Activated effector memory CD4-positive, alpha-beta T cell treated with anti-CD3 and anti-CD28 coated beads, Interleukin-2, amount 50 U/mL, for 16 hours (primary cell): ENCODE measurements at regions not wholly inside any gene's neighbourhood (a gene's known extent, or its start where the extent isn't known, plus 50 kb on each side); places are given as distances from the start of the nearest gene placed in this dataset.
"Not testable (repeated sequence)": the region's sequence is repeated elsewhere in the genome, so short reads cannot be mapped to it uniquely, and the experiment has no call there.

Experiments used
- DNase-seq: peaks from one replicate; pipeline ENCODE4 v3.0.0-alpha.2; 2020

DNA sequence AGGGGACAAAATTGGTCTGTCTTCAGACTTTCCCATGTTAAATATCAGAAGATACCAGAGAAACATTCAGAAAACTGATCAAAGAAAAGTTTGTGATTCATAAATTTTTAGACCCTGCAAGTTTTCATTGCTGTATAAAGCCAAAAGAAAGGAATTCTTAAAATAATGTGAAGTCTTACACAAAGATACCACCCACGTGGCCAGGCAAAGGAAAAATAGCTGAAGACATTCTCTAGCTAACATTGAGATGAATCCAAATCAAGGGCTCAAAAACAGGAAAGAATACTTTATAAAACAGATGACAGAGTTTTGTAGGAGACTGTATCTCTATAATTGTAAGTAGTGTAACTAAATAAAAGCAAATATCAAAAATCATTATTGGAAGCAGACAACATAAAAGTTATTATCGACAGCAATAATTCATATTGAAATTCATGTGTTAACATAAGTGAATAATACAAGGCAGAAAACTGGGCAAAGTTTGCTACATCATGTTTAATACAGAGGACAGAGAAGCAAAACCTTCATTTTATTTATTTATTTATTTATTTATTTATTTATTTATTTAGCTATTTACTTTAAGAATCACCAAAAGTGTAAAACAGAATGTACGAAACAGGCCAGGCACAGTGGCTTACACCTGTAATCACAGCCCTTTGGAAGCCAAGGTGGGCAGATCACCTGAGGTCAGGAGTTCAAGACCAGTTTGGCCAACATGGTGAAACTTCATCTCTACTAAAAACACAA is 204.6 kb upstream of the SLIT2 start:
- no peak for DNase-seq

DNA sequence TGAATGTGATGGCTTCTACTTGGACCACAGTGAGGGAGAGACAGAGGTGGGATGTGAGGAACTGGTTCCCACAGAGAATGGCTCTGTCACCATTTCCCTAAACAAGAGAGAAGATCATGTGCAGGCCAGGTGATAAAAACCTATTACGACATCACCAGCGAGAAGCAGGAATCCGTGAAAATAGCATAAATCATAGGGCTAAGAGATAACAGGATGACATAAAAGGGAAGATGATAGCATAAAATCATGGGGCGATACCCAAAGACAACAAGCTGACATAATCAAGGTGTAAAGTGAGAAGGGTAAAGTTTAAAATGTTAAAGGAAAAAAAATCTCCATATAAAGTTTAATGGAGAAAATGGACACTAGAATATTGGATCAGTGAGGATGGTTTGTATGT is 205.5 kb upstream of the SLIT2 start:
- no peak for DNase-seq

DNA sequence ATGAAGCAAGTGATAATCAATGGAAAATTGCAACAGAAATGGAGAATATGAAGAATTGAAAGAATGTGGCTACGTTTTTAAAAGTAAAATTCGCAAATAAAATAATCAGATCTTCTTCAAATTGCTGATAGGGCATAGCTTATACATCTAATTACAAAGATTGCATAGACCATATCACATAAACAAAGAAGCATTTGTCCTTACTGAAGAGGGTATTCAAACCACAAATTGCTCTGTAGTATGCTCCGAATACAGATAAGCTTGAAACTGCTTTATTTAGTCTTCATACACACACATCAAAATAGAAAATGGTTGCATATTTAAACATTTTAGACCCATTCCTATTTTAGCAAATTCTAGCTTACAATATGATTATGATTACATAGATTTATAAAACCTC is 206.7 kb upstream of the SLIT2 start:
- no peak for DNase-seq

DNA sequence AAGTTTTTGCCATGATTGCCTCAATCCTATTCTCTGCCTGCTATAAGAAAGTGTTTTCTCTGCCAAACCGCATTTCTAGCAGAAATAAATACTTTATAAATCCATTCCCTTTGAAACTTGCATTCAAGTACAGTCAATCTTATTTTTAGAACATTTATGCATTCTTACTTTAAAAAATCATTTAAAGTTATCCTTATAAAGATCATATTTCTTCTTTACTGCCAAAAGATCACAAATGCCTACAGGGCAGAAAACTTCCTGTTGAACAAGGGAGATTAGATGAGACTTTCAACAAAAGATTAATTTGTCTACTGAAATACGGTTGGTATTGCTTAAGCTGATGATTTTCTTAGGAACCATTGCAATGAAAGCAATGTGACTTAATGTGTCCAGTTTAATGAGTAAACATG is 207.2 kb upstream of the SLIT2 start:
- no peak for DNase-seq

DNA sequence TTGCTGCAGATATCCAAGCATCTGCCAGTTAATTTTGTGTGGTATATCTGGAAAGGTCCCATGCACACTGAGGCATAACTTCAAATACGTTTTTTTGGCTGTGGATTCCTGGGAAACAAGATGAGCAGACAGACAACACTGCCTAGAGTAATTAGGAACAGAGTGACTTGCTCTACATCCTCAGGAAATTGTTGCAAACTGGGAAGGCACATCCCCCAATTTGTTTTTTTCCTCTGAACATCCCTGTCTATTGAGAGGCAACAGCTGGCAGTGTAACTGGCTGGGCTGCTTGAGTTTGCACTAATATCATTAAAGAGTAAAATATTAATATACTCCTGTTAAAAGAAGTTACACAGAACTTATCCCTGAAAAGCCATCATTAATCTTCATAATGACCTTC is 207.7 kb upstream of the SLIT2 start:
- DNase-seq = no peak

DNA sequence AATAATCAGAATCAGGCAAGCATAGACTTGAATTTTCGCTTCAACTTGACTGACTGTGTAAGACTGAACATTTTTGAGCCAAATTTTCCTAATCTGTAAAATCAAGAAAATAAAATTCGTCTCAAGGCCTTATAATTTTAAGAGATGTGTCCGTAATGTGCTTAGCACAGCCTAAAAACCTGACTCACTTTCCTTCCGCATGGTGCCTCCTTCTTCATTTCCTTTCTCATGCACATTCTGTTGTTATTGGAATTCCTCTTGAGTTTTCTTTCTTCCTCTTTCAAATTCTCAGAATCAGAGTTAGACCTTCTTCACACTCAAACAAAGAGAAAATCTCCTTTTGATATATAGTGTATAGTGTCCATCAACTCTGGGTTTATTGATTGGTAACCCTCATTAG is 208.9 kb upstream of the SLIT2 start:
- no peak for DNase-seq

DNA sequence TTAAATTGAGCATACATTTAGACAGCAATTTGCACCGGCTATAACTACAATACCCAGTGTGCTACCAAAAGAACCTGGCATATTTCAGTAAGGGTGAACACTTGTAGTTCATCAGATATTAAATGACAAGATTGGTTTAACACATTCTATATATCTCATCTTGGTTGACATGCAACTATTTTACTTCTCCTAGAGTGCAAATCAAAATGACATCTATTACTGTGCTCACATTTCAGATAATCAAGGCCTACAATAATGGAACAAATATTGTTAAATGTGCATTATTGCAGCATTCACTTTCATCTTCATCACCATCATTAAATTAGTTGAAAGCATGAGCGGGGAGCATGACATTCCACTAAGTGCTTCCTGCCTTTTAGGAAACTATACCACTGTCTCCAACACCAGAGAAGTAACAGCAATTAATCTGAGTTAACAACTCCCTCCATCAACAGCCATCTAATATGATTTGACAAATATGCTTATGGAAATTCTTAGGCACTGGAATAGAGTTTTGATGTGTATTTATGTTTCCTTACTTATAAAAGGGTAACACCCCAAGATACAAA is 209.8 kb upstream of the SLIT2 start:
- DNase-seq = no peak

DNA sequence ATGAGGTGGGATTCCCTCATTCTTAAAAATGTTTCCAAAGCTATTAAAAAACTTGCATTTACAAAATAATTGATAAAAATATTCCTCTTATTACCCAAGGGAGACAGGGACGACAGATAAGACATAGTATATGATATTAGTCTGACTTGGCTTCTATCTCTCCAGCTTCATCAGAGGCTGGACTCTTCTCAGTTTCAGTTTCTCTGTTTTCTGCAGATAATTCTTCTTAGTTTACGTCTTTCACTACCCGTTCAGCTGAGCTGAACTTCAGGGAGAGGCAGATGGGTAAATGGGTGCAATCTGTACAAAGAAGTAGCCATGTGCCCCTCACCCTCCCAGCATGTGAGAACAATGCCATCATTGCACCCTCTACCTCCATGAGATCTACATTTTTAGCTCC is 214.0 kb upstream of the SLIT2 start:
- no peak for DNase-seq

DNA sequence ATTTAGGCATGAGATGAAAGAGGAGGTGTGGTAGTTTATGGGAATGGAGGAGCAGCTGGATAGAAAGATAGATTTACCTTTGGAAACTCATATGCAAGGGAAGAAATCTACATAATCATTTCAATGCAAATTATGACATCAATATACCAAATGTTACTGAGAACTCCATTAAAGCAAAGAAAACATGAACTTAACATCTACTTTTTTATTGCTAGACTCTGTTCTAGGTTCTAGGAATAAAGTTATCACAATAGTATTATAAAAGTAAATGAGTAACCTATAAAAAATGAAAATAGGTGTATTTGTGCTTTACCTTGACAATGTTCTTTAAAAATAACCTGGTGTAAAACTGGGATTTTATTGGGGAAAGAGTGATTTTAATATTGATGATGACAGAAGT is 221.6 kb upstream of the SLIT2 start:
- DNase-seq = no peak

DNA sequence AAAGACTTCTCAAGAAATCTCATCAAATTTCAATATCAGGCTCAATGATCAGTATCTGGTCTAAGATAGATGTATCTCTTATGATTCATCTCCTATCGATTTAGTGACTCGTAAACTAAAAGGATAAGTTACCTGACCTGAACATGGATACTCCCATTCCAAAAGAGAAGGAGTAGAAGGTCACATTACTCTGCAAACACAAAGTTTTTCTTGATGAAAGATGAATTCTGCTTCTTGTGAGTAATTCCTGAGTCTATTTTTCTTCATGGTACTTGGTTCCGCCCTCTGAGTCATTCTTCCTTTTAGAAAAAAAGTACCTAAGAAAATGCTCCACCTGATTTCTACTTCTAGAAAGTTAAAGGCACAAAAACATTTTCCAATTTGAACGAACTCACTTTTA is 223.1 kb upstream of the SLIT2 start:
- DNase-seq = no peak

DNA sequence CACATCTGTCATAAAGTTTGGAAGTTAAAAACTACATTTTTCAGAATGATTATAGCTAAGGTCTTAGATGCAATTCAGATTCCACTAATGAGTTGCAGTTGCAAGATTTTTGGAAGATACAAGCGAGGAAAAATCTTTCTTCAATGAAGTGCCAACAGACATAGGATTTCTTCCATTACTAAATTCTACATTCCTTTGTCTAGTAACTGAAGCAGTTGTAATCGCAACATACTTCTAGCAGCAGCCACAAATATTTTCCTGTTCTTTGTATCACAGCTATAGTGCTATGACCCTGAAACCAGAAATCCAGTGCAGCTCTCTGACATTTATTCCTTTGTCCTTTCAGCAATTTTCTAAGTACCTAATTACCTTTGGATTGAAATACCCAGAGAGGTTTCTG is 225.2 kb upstream of the SLIT2 start:
- no peak for DNase-seq

DNA sequence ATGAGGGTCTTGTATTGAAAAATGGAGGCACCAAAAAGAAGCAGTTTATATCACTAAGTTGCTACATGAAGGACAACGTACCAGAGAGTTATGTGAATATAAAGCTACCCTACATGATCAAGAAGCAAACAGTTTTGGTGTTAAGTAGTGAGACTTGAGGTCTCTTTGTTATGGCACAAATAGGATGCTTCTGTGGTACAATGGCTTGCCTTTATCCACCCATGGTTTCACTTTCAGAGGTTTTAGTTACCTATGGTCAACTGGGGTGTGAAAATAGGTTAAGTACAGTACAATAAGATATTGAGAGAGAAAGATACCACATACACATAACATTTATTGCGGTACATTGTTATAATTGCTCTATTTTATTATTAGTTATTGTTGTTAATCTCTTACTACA is 229.2 kb upstream of the SLIT2 start:
- DNase-seq = no peak

DNA sequence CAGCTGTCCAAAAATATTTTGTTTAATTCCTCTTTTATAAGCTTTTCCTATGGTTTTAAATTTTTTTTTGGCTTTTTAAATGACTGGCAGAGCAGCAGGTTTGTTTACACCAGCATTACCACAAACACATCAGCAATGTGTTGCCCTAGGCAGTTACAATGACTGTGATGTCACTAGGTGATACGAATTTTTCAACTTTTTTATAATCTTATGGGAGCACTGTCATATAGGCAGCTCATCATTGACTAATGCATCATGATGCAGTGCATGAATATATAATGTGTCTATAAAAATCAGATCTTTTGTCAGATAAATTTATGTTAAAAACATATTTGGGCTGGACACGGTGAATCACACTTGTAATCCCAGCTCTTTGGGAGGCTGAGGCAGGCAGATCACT is 231.6 kb upstream of the SLIT2 start:
- DNase-seq = no peak

DNA sequence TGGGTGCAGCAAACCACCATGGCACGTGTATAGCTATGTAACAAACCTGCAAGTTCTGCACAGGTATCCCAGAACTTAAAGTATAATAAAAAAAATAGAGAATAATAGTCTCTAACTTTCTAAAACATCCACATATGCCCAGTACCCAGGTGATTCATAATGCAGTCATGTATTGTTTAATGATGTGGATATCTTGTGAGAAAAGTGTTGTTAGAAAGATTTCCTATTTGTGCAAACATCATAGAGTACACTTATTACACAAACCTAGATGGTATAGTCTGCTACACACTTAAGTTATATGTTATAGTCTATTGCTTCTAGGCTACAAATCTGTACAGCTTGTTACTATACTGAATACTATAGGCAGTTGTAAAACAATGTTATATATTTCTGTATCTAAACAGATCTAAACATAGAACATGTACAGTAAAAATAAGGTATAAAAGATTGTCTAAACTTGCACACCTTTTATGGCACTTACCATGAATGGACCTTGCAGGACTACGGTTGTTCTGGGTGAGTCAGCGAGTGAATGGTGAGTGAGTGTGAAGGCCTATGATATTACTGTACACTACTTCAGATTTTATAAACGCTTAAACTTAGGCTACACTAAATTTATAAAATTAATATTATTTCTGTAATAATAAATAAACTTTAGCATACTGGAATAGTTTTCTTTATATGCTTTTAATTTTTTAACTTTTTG is 232.2 kb upstream of the SLIT2 start:
- no peak for DNase-seq

DNA sequence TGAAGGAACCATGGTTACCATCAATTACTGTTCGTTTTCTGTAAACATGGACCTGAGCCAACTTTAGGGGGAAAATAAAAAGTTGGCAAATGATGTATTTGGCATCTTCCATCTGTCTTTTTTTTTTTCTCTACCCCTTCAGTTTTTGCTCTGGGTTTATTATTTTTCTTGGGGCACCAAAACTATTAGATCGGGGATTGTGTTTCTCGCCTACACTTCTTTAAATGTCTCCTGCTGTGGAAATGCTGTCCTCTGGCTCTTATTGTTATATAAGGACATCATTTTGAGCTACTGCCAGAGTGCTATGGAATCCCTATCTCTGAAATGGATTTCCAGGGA is 234.0 kb upstream of the SLIT2 start:
- DNase-seq = no peak

DNA sequence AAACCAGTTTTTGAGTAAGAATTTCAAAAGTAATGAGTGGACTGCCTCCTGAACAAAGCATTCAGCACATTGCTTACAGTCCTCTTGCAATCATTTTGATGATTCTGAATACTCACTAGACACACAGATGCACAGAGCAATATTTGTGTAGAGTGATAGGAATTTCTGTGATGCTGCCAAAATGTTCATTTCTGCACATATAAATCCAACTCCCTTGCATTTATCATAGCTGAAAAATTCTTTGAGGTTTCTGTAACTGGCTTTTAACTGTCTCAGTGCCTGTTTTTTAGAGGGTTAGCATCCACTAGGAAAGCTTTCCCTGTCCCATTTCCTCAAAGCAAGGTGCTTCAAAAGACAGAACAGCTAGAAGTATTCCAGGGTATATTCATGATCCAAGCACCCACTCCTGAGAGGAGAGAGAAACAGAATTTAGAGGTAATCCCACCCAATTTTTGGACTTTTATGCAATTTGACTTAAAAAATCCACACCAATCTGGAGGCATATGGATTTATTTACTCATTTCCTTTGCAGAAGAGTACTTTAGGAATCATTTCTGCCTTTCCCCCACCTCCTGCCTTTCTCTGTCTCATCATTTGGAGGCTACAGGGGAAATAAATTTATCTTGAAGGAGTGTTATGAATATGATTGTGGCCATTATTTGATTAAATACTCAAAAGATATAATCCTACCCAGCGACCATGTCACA is 234.5 kb upstream of the SLIT2 start:
- no peak for DNase-seq

DNA sequence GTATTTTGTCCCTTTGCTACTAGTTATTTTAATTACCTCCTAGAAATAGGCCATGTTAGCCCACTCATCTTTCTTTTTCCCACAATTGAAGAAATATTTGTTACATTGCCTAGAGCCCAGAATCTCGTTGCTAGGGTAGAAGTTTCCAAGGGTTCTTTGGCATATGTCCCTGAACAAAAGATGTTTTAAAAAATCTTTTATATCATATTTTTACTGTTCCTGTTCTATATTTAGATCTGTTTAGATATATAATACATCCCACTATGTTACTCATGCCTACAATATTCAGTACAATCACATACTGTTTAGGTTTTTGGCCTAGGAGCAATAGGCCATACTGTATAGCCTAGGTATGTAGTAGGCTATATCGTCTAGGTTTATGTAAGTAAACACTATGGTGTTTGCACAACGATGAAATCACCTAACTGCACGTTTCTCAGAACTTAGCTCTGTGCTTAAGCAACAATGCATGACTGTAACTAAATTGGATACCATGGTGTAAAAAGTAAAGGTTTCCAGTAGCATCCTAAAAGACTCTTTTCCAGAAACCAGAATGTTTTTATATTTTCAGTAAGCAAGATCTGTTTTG is 236.0 kb upstream of the SLIT2 start:
- no peak for DNase-seq

DNA sequence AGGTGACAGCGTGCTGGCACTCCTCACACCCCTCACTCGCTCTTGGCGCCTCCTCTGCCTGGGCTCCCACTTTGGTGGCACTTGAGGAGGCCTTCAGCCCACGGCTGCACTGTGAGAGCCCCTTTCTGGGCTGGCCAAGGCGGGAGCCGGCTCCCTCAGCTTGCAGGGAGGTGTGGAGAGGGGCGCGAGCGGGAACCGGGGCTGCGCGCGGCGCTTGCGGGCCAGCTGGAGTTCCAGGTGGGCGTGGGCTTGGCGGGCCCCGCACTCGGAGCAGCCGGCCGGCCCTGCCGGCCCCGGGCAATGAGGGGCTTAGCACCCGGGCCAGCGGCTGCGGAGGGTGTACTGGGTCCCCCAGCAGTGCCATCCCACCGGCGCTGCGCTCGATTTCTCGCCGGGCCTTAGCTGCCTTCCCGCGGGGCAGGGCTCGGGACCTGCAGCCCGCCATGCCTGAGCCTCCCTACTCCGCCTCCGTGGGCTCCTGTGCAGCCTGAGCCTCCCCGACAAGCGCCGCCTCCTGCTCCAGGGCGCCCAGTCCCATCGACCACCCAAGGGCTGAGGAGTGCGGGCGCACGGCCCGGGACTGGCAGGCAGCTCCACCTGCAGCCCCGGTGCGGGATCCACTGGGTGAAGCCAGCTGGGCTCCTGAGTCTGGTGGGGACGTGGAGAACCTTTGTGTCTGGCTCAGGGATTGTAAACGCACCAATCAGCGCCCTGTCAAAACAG is 247.7 kb upstream of the SLIT2 start:
- DNase-seq = not testable (repeated sequence)

DNA sequence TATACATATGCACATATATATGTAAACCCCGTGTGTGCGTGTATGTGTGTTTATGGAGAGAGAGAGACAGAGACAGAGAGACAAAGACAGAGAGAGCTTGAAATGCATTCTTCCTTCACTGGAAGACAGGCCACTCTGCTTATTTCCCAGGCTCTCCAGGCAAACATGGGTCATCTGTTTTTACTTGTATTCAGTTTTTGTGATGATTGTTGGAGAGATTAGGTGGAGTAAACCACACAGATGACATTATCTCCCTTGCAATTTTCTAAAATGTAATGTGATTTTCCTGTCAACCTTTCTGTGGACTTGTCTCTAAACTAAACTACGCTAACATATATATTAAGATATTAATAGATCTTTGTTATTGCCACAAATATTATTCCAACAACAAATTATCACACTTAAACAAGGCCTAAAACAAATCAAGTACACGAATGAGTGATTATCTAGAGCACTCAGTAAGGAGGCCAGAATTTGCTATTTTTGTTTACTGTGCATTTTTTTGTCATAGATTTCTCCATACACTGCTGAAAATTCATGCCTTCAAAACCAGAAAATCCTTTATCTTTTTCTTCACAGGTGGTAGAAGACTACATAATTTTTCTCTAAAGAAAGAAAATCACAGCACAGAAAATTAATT is 251.8 kb upstream of the SLIT2 start:
- DNase-seq = no peak

DNA sequence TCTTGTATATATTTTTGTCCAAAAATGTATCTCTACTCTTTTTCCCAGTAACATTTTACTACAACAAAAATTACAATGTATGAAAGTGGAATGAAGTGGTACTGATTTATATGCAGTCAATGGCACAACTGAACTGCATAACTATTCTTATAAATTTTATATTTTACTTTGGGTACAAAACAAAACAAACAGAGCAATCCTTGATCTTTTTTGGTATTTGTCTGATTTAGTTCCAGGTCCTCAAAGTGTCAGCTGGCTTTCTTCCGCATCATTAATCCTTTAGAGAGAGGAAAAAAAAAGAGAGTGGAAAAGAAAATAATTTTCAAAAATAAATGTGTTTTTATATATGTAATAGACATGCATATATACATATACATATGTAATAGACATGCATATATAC is 252.4 kb upstream of the SLIT2 start:
- no peak for DNase-seq

DNA sequence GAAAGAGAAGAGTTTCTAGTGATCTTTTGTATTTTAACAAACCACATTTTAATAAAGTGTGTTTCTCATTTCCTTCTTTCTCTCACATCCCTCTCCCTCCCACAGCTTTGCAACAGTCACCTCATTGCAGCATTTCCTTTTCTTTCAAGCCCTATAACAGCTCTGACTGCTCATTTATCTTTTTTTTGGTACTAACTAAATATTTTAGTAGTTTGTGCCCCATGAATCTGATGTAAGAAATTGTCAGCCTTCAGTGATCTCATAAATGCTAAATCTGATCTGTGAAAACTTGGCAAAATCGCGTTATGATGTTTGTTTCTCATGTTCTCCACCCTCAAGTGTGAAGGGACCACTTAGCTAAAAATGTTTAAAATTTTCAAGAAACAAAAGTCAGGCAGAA is 258.5 kb upstream of the SLIT2 start:
- DNase-seq = no peak

DNA sequence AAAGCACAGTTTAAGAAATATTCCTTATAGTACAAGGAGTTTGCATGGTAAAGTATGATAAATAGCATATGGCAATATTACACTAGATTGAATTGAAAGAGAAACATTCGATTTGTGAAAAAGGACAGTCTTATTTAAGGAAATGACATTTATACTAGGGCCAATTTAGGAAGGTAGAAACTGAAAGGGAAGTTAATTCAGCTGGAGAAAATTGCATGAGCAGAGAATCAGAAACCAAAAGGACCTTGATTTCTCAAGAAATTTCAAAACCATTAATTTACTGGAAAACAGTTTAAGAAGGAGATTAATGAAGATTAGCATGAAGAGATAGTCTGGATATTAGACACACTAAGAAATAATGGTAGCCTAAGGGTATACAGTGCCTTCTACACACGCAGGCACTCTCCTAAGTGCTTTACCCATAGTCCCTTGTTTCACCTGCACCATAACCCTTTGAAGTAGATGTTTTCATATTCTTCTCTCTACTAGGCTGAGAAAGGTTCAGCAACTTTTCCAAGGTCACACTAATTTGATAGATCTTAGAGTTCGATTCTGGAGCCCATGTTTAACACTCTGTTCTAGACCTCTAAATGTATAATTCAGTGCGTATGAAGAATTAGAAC is 259.1 kb upstream of the SLIT2 start:
- DNase-seq = no peak
